Vagina (tissue), 2 donors: ENCODE measurements at regions not wholly inside any gene's neighbourhood (a gene's known extent, or its start where the extent isn't known, plus 50 kb on each side); places are given as distances from the start of the nearest gene placed in this dataset.

Experiments used
- CTCF ChIP-seq, 3 experiments: fragments of 450-650 bp in 2 of 3; fragments of 200-600 bp in 1 of 3; sonication (generic) in 1 of 3; IDR thresholded peaks; one replicate each; pipeline ENCODE4 v1.5.1; 2017 to 2019; ENCODE audit warnings: antibody characterized with exemption in 3 of 3, mild to moderate bottlenecking in 2 of 3, moderate library complexity in 2 of 3
- POLR2A ChIP-seq, 2 donors: fragments of 450-650 bp; IDR thresholded peaks; one replicate each; pipeline ENCODE4 v1.6.1; 2017; ENCODE audit warnings: antibody characterized with exemption in 2 of 2, mild to moderate bottlenecking in 2 of 2, moderate library complexity in 2 of 2

DNA sequence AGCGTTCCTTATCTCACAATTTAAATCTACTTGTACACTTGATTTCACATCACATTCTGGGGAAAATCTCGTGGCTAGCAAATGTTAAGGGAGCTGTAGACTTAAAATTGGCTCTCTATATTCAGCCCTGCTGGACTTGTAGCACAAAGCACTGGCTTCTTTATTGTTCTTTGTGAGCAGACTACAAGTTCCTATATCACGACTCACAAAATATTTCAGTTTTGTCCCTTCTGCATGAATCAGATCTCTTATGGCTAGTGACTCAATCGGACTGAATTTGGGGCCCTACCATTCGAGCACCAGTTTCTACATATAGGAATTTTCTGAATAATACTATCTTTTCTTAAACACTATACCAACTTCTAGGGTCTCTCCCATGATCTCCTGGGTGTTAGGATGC lies 390.1 kb downstream of the ADAM29 start:
- TF ChIP-seq CTCF (IDR thresholded peaks at IDR 0.05), result no peak
- TF ChIP-seq POLR2A (IDR thresholded peaks at IDR 0.05), result no peak
